Adipose tissue (tissue), 3 donors: ENCODE measurements at regions not wholly inside any gene's neighbourhood (a gene's known extent, or its start where the extent isn't known, plus 50 kb on each side); places are given as distances from the start of the nearest gene placed in this dataset.
"Not testable (repeated sequence)": the region's sequence is repeated elsewhere in the genome, so short reads cannot be mapped to it uniquely, and the experiment has no call there.

ENCODE experiments used
- H3K27ac ChIP-seq: one replicate; pipeline ENCODE4 v1.5.1; 2013; ENCODE audit warnings: low read depth, low read length
- WGBS, 3 donors: extraction: QIAGEN DNeasy Blood & Tissue Kit; methylation state at CpG; one replicate each; pipeline ENCODE4 v1.1.7; 2013; 5-methylcytosine and 5-hydroxymethylcytosine counted together
- donor health status: healthy with polysubstance abuse.
- donor health status: Bipolar disorder and iron deficiency.
- donor health status: healthy.

DNA sequence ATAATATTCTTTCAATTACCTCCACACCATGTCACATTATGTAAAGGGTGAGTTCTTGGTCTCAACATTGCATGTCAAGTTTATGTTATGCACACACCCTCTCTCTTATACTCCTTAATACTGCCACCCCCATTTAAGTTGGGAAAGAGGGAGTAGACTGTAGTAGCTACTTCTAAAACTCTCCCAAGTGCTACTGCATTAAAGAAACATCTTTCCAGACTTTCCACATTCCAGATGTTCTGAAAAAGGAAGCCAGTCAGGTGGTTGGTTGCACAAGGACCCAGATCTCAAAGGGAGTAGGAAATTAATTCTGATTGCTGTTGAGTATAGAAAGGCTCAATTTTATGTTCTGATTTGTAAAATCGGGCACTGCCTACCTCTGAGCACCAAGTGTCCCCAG is 419.5 kb downstream of the CD83 start:
- WGBS, 3 donors = 70 to 84% (median 70%) methylated on average over 1 of the region's 1 CpG
- no peak overlapping the region for H3K27ac ChIP-seq

DNA sequence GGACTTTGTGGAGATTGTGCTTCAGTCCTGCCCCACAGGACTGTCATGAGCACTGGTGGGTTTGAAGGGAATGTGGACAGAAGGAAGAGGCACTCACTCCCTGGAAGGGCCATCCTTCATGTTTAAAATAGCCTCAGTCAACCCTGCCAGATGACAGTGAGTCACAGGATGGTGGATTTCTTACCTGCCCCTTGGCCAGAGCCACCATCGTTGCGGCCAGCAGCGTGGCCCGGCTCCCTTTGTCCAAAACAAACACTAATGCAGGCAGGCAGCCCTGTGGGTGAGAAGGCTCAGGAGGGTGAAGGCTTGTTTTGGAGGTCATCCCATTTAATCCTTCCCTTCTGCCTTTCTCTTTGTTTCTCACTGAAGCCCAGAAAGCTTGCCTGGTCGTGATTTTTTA is 422.7 kb downstream of the CD83 start:
- WGBS, 3 donors = 77 to 89% (median 78%) methylated on average over 5 of the region's 5 CpGs
- H3K27ac ChIP-seq = no peak overlapping the region

DNA sequence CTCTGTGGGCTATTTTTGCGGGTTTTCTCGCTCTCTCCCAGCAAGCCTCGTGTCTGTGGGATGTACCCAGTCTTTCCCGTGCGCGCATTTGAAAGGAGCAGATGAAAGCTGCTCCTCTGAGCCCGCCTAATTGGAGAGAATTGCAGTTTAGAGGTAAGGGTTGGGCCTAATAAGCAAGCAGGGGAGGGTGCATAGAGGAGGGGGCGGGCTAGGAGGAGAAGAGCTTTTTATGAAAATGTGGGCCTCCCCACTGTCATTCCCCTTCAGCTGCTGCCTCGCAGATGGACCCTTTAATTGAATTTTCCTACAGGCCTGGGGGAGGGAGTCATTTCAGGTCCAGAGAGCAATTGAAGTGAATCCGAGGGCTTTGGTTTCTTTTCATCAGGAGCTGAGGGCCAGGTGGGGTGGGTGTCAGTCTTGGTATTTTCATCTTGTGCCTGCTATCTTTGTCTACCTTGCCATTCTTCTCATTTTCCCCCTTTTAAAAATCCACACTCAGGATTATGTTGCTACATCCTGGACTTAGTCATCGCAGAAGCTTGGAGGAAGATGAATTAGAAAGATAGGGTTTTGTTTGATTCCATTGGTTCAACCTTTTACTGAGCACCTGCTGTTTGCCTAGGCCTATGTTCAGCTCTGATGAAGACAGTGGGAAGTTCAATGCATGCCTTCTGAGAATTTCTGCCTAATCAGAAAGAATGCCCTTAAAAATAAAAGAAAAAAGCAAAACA is 423.4 kb downstream of the CD83 start:
- 91 to 94% (median 93%) methylated on average over 11 of the region's 11 CpGs for WGBS, 3 donors
- no peak overlapping the region for H3K27ac ChIP-seq

DNA sequence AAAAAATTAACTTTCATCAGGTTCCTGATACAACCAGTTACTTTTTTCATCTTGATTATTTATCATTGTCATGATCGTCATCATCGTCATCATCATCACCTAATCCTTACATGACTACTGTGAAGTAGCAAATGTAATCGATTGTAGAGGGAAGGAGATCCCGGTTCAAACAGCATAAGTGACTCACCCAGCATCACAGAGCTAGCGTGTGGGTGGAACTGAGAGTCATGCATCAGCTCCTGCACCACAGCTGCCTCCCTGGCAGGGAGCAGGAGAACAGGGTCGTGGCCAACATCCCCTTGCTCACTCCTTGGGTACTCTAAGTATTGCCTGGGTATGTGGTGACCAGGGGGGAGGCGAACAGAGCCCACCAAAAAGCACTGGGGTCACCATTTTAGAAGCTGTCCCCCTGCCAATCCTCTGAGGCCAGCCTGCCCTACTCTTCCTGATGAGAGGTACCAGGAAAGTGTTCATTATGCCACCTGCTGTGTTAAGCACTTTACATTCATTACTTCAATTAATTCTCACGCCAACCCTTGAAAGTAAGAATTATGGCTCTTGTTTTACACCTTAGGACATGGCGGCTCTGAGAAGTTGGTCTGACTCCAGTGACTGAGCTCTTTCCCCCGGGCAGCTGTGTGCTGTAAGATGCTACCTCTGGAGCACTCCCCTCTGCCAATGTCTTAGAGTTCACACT is 425.2 kb downstream of the CD83 start:
- H3K27ac ChIP-seq = no peak overlapping the region
- WGBS, 3 donors = 81 to 82% (median 82%) methylated on average over 10 of the region's 10 CpGs

DNA sequence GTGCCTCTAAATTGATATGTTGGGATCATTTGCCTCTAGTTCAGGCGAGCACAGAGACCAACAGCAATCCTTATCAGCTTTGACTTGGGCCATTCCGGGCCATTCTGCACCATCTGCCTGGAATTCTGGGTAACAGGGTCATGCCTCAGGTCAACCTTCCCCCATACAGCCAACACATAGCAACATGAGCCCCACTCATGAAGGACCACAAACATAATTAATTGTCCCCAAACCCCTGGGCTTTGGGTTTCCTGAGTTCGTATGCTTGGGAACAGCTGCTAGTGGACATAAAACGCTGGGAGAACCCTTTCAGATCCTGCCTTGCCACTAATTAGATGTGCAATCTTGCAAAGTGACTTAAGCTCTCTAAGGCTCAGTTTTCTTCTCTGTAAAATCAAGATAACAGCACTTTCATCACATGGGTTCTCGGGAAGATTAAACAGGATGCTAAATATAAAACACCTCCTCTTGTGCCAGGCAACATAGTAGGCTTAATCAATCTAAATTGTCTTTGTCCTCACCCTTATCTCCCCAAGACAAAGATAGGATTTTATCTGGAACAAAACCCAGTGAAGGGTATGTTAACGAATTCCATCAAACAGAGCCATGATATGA is 426.5 kb downstream of the CD83 start:
- 52 to 88% (median 85%) methylated on average over 6 of the region's 6 CpGs for WGBS, 3 donors
- no peak overlapping the region for H3K27ac ChIP-seq

DNA sequence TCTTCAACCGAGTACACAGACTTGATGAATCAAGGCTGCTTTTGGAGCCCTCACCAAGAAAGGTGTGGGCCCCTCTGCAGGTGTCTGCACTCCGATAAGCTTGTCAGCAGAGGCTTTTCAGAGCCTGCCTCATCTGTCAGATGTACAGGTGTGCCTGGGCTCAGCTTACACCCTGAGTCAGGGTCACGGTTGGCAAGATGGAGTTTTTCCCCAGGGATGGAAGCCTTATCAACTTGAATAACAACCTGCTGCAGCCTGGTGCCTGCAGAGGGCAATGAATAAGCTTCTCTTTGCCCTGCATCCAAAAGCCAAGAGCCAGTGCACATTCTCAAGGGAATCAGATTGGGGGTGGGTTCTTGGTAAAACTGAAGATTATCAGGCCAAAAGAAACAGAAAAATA is 427.1 kb downstream of the CD83 start:
- 32 to 92% (median 91%) methylated on average over 3 of the region's 3 CpGs for WGBS, 3 donors
- H3K27ac ChIP-seq = no peak overlapping the region

DNA sequence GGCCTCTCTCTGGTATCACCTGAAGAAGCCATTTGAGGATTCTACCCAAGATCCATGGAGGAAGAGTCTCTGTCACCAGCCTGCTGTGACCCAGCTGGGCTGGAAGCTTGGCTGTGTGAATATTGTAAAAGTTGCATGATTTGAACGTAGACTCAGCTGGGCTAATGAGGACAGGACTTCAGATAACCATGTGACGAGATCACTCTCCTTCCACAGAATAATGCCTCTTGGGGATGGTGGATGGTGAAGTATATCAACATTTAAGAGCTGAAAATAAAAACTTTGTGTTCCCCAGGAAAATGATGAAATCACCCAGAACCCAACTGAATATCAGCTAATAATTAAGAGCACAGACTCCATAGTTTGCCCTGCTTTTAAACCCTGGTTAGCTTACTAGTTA is 427.9 kb downstream of the CD83 start:
- no peak overlapping the region for H3K27ac ChIP-seq
- WGBS, 3 donors = 53 to 86% (median 68%) methylated on average over 2 of the region's 2 CpGs

DNA sequence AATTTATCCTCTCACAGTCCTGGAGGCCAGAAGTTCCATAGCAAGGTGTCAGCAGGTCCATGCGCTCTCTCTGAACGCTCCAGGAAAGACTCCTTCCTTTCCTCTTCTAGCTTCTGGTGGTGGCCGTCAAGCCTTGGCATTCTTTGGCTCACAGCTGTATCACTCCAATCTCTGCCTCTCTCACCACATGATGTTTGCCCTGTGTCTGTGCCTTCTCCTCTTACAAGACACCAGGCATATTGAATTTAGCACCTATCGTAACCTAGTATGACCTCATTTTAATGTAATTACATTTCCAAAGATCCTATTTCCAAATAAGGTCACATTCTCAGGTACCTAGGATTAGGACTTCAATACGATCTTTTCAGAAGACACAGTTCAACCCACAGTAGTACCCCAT is 428.5 kb downstream of the CD83 start:
- 91 to 97% (median 94%) methylated on average over 5 of the region's 5 CpGs for WGBS, 3 donors
- no peak overlapping the region for H3K27ac ChIP-seq

DNA sequence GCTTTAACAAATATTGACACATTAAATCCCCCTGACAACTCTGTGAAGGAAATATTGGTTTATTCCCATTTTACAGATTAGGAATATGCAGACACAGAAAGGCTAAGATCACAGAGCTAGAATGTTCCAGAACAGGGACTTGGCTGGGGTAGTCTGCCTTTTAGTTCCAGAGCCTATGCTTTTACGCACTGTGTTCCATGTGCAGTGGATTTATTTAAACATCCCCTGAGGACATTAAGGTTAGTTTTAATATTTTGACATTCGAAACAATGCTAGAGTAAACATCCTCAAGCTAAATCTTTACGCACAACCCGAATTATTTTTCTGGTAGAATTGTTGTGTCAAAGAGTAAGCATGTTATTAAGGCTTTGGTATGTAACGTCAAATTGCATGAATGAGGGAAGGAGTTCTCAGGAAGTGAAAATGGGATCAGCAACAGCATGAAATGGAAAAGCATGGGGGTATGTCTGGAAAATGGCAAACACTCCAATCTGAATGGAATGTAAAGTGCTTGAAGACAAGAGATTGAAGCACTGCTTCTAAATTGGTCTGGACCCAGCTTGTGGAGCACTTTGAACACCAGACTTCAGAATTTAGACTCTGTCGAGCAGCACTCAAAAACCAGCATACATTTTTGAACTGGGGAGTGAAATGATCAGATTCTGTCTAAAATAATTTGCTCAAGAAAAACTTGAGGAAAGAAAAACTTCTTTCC is 429.9 kb downstream of the CD83 start:
- no peak overlapping the region for H3K27ac ChIP-seq
- WGBS, 3 donors = 89 to 95% (median 94%) methylated on average over 6 of the region's 6 CpGs

DNA sequence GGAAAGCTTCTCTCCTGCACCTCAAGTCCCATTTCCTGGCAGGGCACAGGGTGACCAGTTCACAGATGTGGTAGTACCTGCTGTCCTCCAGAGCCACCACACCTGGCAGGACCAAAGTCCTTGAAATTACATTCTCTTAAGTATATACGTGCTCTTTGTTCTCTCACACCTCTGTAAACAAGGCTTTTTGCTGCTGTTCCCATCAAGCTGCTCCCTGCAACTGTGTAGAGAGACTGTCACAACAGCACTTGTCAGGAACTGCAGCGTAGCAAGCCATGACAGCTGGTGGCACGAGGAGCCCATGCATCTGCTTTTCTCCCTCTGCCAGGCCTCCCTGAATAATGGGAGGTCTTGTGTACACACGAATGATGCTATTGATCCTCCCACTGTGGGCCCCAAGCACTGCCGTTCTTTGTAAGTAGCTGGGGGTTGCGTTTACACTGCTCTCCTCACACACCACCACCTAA is 431.8 kb downstream of the CD83 start:
- H3K27ac ChIP-seq = no peak overlapping the region
- 28 to 91% (median 84%) methylated on average over 6 of the region's 6 CpGs for WGBS, 3 donors

DNA sequence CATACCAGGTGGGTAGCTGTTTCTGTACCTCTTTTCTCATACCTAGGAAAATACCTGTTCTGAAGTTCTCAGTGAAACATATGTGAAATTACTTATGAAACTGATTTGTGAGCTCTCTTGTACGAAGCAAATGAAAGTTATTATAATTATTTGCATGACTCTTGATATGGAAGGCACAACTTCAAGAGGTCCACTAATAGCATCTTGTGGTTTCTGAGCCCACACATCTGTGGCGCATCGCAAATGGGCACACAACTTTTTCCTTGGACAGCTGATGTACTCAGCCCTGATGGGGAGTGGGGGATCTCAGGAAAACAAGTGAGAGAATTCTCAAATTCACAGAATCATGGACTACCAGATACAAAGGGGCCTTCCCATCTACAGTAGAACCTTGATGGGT is 432.3 kb downstream of the CD83 start:
- 86 to 100% (median 94%) methylated on average over 3 of the region's 3 CpGs for WGBS, 3 donors
- no peak overlapping the region for H3K27ac ChIP-seq

DNA sequence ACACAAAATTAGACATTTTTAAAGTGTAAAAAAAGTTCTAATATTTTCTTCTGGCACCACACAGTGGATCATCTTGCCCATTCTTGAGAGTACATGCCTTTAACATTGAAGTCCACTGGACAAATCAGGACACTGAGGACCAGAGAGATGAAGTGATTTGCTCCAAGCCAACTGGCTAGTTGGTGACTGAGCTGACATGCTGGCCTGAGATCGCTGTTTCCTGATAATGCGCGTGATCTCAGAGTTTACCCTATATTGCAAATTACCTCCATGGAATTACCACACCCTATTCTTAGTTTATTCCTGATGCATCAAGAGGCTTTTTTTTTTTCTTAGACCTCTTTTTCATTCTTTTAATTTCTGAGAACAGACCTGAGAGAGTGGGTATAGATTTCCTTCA is 432.8 kb downstream of the CD83 start:
- no peak overlapping the region for H3K27ac ChIP-seq
- 90 to 97% (median 95%) methylated on average over 3 of the region's 3 CpGs for WGBS, 3 donors

DNA sequence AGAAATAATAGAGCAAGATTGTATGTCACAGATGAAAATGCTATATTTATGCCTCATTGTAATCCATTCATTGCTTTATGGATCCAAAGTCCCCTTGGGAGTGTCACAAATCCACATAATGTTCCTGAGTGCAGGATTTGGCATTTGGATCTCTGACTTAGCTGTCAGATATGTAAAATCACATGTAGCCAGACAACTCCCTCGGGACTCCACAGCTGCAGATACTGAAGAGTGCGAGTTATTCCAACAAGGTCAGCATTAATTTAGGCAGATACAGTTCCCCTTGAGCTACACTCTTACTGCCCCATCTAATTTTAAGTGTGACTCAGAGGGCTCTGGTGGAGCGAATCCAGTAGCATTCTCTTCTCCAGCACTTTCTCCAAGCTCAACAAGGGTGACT is 433.2 kb downstream of the CD83 start:
- H3K27ac ChIP-seq = no peak overlapping the region
- WGBS, 3 donors = 58 to 65% (median 64%) methylated on average over 3 of the region's 3 CpGs

DNA sequence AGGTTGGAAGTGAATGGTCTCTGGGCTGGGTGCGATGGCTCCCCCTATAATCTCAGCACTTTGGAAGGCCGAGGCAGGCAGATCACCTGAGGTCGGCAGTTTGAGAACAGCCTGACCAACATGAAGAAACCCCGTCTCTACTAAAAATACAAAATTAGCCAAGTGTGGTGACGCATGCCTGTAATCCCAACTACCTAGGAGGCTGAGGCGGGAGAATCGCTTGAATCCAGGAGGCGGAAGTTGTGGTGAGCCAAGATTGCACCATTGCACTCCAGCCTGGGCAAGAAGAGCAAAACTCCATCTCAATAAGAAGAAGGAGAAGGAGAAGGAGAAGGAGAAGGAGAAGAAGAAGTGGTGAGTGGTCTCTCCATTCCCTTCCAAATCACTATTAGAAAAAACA is 434.0 kb downstream of the CD83 start:
- WGBS, 3 donors = 79 to 94% (median 82%) methylated on average over 8 of the region's 8 CpGs
- not testable (repeated sequence) for H3K27ac ChIP-seq

DNA sequence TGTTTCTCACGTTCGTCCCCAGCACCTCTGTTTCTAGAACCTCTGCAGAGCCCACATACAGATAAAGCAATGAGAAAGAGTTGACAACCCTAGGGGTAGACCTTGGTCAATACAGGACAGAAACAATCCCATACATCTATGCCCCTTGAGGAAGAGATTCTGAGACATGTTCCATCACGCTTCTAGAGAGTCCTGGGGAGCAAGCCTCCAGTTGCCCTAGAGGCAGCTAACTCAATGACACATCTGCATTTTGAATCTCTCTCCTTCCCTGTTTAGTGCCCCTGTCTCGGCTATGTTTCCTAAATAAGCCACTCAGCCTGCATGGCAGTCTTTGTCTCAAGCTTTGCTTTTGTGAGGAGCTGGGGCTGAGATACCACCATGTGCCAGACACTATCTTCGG is 435.3 kb downstream of the CD83 start:
- H3K27ac ChIP-seq = no peak overlapping the region
- WGBS, 3 donors = 74 to 97% (median 95%) methylated on average over 5 of the region's 5 CpGs

DNA sequence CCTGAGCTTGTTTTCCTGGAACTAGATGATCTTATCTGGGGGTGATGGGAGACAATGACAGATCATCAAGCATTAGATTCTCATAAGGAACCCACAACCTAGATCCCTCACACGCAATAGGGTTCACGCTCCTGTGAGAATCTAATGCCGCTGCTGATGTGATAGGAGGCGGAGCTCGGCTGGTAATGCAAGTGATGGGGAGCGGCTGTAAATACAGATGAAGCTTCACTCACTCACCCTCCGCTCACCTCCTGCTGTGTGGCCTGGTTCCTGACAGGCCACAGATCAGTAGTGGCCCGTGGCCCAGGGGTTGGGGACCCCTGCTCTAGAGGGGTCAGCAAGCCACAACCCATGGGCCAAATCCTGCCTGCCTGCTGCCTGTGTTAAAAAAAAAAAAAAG is 435.9 kb downstream of the CD83 start:
- no peak overlapping the region for H3K27ac ChIP-seq
- WGBS, 3 donors = 89 to 97% (median 95%) methylated on average over 8 of the region's 8 CpGs

DNA sequence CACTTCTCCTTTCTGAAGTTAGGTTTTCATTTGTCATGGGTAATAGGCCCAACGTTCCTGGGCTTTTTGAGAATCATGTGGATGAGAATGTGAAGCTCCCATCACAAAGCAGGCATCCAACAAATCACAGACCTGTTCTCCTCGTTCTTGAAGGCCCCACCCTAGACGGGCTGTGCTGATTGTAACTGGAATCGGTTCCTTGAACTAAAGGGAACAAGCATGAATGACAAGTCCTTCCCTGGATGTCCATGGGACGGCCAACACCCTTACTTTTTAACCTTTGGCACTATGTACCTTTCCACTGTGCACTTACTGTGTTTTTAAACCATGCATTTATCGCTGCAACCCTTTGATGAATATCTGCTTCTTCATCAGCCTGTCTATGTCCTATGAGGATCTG is 438.2 kb downstream of the CD83 start:
- no peak overlapping the region for H3K27ac ChIP-seq
- WGBS, 3 donors = 81 to 90% (median 88%) methylated on average over 6 of the region's 6 CpGs

DNA sequence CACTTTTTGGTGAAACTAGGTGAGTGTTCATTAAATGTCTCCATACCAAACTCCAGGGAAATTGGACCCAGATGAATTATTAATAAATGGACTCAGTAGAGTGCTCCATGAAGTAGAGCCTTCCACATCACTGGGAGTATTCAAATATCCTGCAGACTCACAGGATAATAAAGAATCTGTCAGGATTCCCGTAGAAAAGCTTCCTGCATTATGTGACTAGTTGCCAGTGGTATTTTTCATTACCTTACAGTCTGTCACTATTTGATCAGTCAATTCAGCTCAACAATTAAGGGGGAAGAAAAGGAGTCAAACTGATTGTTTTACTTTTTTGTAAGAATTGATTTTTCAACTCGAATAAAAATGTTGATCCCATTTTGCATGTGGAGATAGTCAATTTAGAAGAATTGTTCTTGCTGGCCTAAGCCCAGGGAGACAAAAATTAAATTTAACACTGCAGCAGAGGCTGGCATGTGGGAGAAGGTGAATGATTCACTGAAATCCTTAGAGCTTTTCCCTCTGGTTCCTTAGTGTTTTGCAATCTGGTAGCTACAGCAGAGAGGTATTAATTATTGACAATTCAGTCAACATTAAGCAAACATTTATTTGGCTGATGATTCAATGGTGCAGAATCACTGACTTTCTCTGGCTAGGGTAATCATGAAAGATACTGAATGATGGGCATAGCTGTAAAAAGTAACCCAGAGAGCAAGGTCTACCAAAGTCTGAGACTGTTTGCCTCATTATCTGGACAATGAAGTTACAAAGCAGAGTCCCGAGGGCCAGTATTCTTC is 442.4 kb downstream of the CD83 start:
- H3K27ac ChIP-seq = no peak overlapping the region
- WGBS, 3 donors = 26 to 89% (median 87%) methylated on average over 3 of the region's 3 CpGs
